HG03039 (cell line): ENCODE measurements at regions not wholly inside any gene's neighbourhood (a gene's known extent, or its start where the extent isn't known, plus 50 kb on each side); places are given as distances from the start of the nearest gene placed in this dataset.

Experiments
- ATAC-seq: cut with Tn5 transposase; IDR thresholded peaks from one replicate; pipeline ENCODE4 v1.9.1; 2021; ENCODE audit warnings: mild to moderate bottlenecking, moderate library complexity; ENCODE audit not compliant: unreplicated experiment

DNA sequence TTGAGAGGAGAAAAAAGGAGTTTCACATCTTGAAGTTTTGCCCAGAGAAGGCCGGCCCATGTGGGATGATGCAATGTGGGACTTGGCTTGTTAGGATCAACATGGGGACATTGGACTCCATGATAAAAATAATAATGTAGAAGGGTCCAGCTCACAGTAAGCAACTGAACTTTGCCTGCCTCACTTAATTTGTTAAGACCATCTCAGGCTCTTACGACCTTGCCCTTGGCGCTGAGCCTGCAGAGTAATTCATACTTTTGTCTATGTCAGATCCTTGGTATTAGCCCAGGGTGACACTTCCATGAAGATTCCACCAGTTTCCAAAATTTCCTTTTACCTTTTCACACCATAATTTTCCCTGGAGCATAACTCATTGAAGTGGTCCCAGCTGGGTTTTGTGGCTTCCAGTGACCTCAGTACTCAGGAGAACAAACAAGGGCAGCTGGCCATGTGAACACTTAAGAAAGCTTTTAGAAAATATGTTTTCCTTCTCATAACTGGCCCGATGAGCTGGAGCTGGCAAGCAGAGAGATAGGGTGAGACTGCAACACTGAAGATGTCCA, 315.4 kb upstream of the RASGRP1 start:
- no peak for ATAC-seq

DNA sequence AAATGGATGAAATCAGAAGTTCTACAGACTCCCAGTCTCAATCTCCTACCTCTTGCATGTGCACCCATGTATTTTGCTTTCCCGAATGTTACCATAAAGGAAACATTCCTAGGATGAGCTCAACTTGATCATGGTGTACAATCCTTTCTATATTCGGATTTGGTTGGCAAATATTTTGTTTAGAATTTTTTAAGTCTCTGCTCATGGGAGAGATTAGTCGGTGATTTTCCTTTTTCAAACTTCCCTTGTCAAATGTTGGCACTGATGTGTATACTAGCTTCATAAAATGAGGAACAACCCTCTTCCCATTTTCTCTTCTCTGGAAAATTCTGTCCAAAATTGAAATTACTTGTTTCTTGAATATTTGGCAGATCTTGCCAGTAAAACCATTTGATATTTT, 317.6 kb upstream of the RASGRP1 start:
- no peak for ATAC-seq

DNA sequence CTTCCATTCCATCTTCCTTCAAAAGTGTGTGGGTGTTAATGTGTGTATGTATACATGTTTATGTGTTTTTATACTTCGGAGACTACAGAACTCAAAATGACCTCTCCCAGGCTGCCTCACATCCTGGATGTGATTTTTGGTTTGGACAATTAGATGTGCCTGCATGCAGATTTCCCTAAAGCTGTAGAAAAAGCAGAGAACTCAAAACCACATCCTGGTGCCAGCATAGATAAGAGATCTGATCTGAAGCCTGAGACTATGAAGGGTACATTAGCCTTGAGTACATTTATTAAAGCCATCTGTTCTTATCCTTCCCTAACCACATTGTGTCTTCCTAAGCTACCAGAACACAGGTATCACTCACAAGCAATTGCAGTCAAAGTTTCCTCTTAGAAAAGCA, 319.4 kb upstream of the RASGRP1 start:
- no peak for ATAC-seq

DNA sequence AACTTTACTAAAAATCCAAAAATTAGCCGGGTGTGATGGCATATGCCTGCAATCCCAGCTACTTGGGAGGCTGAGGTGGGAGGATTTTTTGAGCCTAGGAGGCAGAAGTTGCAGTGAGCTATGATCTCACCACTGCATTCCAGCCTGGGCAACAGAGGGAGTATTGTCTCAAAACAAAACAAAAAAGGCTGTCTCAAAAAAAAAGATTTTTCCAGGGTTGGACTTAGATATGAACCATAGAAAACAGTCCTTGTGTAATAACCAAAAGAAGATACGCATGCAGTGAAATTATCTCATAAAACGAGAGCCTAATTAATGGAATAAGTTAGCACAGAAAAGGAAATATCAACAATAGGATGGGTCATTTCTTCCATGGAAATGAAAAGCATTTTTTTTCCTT, 320.4 kb upstream of the RASGRP1 start:
- ATAC-seq, result no peak

DNA sequence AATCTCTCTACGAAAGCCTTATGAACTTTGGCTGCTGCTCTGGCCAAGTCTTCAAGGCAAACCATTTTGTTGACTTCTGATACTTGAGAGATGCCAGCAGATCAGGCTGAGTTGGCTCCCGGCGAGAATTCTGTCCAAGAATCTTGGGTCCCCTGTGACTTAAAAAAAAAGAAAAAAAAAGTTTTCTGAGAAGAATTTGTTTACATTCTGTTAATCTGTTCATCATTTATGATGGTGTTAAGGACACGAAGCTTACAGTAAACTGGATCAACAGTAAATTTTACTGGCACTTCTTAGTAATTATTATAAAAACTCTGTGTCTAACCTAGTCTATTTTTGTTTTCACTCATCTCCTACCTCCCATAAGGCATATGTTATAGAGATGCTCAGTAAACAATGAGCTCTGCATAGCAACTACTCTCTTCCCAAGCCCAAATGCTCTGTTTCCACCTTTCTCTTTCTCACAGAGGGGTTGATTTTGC, 320.9 kb upstream of the RASGRP1 start:
- no peak for ATAC-seq

DNA sequence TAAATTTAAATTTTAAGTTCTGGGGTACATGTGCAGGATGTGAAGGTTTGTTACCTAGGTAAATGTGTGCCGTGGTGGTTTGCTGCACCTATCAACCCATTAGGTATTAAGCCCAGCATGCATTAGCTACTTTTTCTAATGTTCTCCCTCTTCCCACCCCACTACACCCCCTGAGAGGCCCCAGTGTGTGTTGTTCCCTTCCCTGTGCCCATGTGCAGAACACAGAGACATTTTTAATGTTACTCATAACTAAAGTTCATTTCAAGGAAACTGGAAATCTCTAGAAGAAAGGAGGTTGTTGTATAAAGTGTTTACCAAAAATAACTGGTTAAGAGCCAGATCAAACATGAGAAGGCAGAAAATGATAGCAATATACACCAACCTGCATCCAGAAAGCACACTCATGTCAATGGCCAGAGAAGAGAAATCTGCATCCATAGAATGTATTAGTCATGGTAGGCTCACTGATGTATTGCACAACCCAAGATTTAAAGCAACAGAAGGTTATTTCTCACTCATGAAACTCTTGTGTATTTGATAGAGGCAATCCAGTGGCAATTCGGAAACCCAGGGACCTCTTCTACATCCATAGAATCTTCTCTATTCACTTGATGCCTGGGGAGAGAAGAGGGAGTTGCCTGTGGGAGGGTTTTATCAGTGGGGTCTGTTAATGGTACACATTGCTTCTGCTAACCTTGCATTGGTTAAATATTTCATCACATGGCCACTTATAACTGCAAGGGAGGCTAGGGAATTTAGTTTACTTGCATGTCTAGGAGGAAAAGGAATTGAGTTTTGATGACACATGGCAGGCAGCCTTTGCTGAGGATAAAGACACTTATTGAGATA, 321.9 kb upstream of the RASGRP1 start:
- no peak for ATAC-seq

DNA sequence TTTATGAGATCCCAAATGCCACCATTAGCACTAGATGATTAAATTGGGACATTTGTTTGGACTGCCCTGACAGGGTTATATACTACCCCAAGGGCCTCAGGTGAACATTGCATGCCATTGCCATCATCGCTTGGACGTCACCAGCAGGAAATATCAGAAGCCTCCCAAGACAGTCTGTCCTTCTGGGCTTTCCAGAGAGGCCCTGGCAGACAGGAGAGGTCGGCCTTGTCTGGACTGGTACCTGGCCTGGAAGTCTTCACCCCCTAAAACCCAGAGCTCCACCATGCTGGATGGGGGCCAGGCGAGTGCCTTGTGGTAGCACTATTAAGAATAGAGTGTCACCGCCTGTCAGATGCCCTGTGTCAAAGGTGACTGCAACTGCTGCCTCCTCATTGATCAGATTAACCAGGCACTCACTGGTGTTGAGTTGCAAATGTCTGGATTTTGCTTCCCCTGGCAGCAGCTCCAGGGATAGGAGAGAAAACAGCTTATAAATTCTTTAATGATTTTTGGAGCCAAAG, 324.1 kb upstream of the RASGRP1 start:
- ATAC-seq, result no peak

DNA sequence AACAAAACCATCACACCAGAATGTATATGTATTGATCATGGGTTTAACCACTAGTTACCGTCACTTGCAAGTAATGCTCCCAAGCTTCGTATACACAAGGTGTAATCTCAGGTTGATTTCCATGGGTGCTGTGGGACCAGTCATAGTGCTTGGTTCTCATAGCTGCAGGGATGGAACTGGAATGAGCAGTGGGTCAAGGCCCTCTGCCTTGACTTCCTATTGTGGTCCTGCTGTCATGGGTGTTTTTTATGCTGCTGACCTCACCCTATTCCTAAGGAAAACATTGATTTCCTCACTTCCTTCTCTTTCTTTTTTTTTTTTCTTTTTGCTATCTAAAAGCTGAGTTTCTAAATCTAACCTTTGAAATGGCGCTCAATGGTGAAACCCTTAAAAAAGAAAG, 325.6 kb upstream of the RASGRP1 start:
- ATAC-seq, result no peak

DNA sequence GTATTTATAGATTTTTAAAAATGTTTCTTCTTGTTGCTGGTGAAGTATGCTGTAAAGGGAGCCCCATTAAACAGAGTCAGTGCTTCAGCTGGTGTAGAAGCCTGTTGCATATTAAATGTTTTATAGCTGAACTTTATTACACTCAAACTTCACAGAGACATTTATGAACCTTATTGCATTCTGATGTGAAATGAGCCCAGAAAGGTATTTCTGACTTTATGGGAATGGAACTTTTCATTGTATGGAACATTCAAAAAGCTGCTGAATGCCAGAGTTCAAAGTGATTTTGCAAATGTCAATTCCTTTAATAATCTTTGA, 329.3 kb upstream of the RASGRP1 start:
- no peak for ATAC-seq

DNA sequence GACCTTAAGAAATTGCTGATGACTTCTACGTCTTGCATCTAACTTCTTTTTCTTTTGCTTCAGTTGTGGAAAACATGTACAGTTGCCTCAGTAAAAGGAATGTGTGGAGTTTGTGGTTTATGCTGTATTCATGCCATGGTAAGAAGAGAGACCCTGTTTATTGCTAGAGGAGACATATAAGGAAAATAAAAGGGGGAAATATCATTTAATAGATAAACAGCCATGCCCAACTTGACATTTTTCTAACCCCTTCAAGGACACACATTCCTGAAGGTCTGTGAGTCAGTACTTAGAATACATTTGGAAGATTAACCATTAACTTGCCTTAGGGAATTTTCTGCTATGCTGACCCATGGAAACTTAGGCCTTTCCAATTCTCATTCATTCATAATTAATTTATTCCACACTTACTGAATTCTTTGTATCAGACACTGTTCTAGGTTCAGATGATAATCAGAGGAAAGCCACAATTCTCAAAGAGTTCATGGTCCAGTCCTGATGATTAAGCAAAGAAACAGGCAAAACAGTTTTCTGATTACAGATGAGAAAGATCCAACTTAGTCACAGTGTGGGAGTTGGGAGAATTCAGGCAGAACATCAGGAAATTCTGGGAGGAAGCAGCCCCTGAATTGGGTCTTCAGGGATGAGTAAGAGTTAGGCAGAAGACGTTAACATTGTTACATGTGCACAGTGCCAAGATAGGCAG, 329.8 kb upstream of the RASGRP1 start:
- no peak for ATAC-seq

DNA sequence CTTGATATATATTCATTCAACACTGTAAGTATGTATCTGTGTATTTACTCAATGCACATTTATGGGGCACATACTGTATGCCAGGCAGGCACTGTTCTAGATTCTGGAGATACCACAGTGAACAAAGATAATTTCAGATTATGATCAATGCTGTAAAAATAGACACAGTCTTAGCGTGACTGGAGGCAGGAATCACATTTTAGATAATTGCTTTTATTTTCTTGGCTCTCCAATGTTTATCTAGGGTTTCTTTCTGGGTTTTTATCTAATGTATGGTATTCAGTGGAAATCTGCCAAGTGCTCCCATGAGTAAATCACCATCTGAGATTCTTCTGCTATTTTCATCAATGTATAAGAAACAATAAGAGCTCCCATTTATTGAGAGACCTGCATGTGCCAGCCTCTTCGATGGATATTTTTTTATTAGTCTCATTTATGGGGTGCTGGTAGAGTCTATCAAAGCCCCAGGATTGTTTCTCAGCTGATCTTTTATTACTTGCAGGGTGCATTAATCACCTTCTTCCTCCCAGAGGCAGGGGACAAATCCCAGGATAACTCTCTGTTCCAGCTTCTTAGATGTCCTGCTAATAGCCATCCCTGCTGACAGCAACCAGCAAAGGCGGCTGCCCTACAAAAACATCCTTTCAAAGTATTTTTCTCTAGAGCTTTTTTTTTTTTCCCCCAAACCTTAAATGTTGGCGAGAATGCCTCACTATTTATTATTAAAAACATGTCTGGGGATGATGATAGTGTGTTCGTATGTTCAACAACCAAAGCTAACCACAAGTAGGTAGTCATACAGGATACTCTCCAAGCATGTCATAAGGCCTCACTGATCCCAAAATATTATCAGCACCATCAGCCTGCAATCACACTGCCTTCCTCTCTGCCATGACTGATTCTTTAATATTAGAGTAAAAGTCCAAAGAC, 331.0 kb upstream of the RASGRP1 start:
- no peak for ATAC-seq

DNA sequence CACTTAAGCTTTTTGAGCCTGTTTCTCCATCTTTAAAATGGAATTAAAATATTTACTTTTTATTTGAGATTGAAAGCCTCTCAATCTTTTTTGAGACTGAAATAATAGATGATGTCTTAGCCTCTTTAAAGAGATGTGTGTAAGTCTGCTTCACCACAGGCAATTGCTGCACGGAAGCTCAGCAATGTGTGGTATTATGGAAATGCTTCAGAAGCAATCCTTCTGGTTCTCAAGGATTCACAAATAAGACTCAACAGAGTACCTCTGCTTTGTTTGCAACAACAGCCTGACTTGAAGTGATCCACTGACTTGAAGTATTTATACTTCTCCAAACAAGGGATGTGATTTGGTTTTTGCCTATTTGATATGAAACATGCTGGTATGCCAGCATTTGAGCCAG, 332.0 kb upstream of the RASGRP1 start:
- ATAC-seq, result no peak

DNA sequence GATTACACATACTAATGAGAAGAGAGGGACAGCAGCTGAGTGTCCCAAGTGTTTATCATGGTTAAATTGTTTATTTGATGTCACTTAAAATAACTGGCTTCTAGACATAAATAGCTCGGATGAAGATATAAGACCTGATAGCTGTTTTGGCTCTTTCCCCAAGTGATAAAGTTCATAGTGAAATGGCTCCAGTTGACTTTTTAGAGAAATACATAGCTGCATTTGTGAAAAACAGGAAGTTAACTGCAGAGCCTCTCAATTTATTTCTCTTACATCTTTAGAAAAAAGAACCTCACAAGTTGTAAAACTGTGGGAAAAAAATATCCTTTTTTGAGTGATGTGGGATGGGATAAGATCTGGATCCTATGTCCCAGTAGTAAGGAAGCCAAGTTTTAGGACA, 332.9 kb upstream of the RASGRP1 start:
- no peak for ATAC-seq

DNA sequence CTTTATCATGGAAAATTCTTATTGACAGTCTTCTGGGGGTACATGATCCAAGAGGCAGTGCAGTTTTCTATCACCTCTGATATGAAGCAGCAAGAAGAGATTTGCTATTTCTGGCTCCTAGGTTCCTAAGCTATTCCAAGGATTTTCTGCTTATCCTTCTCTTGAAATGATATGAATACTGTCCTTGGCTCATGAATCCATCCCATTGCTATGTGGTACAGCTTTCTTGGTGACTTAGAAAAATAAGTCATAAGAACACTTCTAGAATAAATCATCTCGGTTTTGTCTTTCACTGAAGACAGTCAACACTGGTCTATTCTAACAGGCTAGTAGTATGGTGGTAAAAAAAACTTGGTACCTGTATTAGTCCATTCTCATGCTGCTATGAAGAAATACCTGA, 333.6 kb upstream of the RASGRP1 start:
- no peak for ATAC-seq

DNA sequence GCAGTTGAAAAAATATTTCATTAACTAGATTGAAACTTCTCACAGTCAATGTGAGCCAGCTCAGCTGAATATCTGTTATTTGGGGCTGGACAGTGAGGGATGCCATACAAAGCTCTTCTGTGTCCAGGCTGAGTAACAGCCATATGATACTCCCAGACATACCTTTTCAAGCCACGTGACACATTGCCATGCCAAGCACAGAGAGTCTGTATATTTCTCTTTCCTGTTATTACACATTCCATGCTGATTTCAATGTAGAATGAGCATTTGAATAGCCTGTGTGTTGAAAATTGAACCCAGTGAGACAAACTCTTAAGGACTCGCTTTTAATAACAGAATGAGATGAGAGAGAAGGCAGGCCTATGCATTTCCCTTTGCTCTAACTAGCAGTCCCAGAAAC, 334.7 kb upstream of the RASGRP1 start:
- no peak for ATAC-seq

DNA sequence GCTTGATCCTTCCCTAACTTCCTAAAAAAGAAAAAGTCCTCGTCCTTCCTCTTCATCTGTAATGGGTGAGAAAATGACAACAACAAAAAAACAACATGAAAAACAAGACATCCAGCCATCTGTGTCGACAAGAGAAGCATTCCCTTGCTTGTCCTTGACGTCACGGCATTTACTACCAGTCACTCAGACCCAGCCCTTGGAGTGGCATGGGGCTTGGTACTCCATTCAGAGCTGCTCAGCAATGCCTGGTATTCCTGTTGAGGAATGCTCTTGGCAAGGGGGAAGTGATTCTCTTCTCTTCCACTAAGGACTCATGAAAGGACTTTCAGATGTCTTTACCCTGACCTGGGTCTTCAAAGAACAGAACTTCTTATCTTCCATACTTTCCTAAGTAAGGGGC, 339.7 kb upstream of the RASGRP1 start:
- ATAC-seq, result no peak

DNA sequence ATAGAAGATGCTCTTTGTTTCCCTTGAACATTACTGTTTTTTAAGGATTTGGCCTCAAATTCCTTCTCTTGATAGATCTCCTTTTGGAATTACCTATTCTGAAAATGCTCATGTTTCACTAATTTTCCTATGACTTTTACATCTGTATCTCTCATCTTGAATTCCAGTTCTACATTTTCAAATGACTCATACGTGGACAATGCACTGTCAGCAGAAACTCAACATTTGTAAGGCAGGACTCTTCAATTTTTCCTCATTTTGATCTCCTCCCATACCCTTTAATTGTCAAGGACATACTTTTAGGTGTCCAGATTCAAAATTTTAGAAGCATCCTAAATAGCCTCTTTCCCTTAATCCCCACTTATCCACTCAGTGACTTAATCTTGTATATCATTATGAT, 341.0 kb upstream of the RASGRP1 start:
- ATAC-seq, result no peak

DNA sequence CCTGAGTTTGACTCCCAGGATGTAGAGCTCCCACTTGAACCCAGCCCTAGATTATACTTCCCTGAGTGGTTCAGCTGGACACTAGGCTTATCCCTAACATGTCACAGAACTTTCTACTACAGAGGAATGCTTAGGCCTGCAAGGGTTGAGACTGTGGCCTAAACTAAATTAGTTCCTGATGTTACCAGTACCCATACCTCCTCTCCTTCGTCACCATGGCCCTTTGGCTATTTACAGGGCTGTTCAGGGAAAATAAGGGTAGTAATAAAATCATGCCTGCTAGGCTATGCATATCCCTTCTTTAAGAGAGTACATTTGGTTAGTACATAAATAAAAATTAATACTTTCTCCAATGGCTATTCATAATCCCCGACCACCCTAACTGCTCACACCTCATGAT, 356.4 kb upstream of the RASGRP1 start:
- ATAC-seq, result no peak

DNA sequence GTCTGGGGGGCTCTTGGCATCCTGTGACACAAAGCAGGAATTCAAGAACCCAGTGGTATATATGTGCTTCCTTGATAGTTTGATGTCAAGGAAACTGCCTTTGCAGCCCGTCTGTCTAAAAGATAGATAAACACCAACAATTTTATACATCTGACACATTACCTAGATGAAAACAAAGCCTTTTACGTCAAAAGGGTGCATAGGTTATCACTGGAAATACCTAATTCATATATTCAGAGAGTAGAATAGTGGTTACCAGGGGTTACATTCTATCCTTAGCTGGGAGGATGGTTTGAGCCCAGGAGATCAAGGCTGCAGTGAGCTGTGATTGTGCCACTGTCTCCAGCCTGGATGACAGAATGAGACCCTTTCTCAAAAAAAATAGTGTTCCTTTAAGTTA, 356.9 kb upstream of the RASGRP1 start:
- ATAC-seq, result no peak

DNA sequence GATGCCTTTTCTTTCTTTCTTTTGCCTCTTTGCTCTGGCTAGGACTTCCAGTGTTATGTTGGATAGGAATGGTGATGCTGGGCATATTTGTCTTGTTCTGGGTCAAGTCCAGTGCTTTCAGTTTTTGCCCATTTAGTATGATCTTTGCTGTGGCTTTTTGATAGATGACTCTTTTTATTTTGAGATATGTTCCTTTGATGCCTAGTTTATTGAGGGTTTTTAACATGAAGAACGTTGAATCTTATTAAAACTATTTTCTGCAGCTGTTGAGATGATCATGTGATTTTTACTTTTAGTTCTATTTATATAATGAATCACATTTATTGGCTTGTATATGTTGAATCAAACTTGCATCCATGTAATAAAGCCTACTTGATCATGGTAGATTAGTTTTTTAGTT, 363.8 kb upstream of the RASGRP1 start:
- ATAC-seq, result no peak
